Panc1 (cell line): ENCODE measurements at regions not wholly inside any gene's neighbourhood (a gene's known extent, or its start where the extent isn't known, plus 50 kb on each side); places are given as distances from the start of the nearest gene placed in this dataset.
"Not testable (repeated sequence)": the region's sequence is repeated elsewhere in the genome, so short reads cannot be mapped to it uniquely, and the experiment has no call there.

ENCODE experiments used
- ATAC-seq: fragments of 200-7000 bp; cut with Tn5 transposase; 2 replicates; pipeline ENCODE4 v1.9.1; 2020; ENCODE audit warnings: mild to moderate bottlenecking, moderate library complexity
- BruUV-seq: library from RNA; stranded (reverse); fragments of 400-500 nt; replicated peaks from 2 replicates; lab custom pipeline; 2021; lab: Mats Ljungman, UMichigan
- CTCF ChIA-PET: fragments of 300-600 bp; sonication (Branson Sonifier 250); formaldehyde crosslinking; loops from one replicate; lab custom pipeline; 2022; ENCODE audit warnings: antibody characterized with exemption; lab: Charles Lee
- POLR2A ChIA-PET: fragments of 300-600 bp; sonication (Branson Sonifier 250); formaldehyde crosslinking; loops from one replicate; lab custom pipeline; 2022; ENCODE audit warnings: antibody characterized with exemption; lab: Charles Lee
- DNase-seq: peaks from one replicate; pipeline ENCODE4 v3.0.0-alpha.2; 2010; ENCODE audit warnings: low read depth, low spot score
- H3K27ac ChIP-seq: 2 replicates; pipeline ENCODE4 v1.5.1; 2011; ENCODE audit warnings: mild to moderate bottlenecking, low read length, inconsistent platforms
- H3K27me3 ChIP-seq: fragments of 200-500 bp; sonication (Bioruptor generic); 2 replicates; pipeline ENCODE4 v1.6.0; 2014; ENCODE audit warnings: low read length, inconsistent platforms; ENCODE audit not compliant: control insufficient read depth, insufficient read depth
- H3K36me3 ChIP-seq: fragments of 200-500 bp; sonication (Bioruptor generic); 2 replicates; pipeline ENCODE4 v1.5.1; 2014; ENCODE audit warnings: inconsistent platforms, mild to moderate bottlenecking, low read length, moderate library complexity; ENCODE audit not compliant: control insufficient read depth, insufficient read depth
- H3K4me1 ChIP-seq: 2 replicates; pipeline ENCODE4 v1.5.1; 2011; ENCODE audit warnings: inconsistent platforms, mild to moderate bottlenecking, low read length, moderate library complexity; ENCODE audit not compliant: control insufficient read depth, insufficient read depth
- H3K4me3 ChIP-seq, 2 experiments: 2 replicates each; pipeline ENCODE4 v1.5.1; 2011 to 2012; ENCODE audit warnings: low read depth in 2 of 2, low read length in 2 of 2, mild to moderate bottlenecking in 2 of 2, inconsistent platforms in 1 of 2, moderate library complexity in 1 of 2
- H3K9me3 ChIP-seq: fragments of 200-500 bp; sonication (Bioruptor generic); 2 replicates; pipeline ENCODE4 v1.5.1; 2014; ENCODE audit warnings: low read depth, mild to moderate bottlenecking, inconsistent platforms, low read length, moderate library complexity; ENCODE audit not compliant: control insufficient read depth, insufficient read depth
- CTCF ChIP-seq: fragments of 450-650 bp; IDR thresholded peaks from 2 replicates; pipeline ENCODE4 v1.5.1; 2017; ENCODE audit warnings: mild to moderate bottlenecking
- POLR2AphosphoS5 ChIP-seq: IDR thresholded peaks from 2 replicates; pipeline ENCODE4 v1.6.1; 2012; ENCODE audit warnings: mild to moderate bottlenecking, low read depth, low read length, moderate library complexity
- REST ChIP-seq, 2 experiments: IDR thresholded peaks; 2 replicates each; pipeline ENCODE4 v1.6.1; 2011 to 2012; ENCODE audit warnings: low read depth in 2 of 2, control low read depth in 1 of 2, low read length in 1 of 2, mild to moderate bottlenecking in 1 of 2, moderate library complexity in 1 of 2; ENCODE audit not compliant: insufficient read depth in 1 of 2
- SIN3A ChIP-seq: IDR thresholded peaks from 2 replicates; pipeline ENCODE4 v1.6.1; 2012; ENCODE audit warnings: low read depth, mild to moderate bottlenecking, low read length, moderate library complexity, borderline replicate concordance; ENCODE audit not compliant: insufficient read depth
- TCF7L2 ChIP-seq: IDR thresholded peaks from 2 replicates; pipeline ENCODE4 v1.6.1; 2011; ENCODE audit warnings: mild to moderate bottlenecking, low read depth, low read length, inconsistent platforms
- in situ Hi-C: cut with HindIII; loops from 2 replicates; pipeline ENCODE4 v1.10.0; 2016; ENCODE audit warnings: low sequenced_read_pairs, low pct_unique_long_range_greater_than_20kb
- intact Hi-C: fragments of 100-400 bp; cut with micrococcal nuclease; formaldehyde crosslinking; loops from one replicate; pipeline ENCODE4 v1.10.0; 2022; ENCODE audit not compliant: unreplicated experiment

DNA sequence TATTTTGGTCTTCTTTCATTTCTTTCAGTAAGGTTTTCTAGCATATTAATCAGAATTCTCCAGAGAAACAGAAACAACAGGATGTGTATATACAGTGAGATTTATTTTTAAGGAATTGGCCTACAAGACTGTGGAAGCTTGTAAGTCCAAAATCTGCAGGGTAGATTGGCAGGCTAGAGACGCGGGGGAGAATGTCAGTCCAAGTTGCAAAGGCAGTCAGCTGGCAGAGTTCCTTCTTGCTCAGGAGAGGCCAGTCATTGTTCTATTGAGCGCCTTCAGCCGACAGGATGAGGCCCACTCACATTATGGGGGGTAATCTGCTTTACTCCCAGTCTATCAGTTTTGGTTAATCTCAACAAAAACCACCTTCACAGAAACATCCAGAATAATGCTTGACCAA, 133.4 kb upstream of the UBE3A start:
- intact Hi-C loops, result no loop called here
- DNase-seq, result no peak

DNA sequence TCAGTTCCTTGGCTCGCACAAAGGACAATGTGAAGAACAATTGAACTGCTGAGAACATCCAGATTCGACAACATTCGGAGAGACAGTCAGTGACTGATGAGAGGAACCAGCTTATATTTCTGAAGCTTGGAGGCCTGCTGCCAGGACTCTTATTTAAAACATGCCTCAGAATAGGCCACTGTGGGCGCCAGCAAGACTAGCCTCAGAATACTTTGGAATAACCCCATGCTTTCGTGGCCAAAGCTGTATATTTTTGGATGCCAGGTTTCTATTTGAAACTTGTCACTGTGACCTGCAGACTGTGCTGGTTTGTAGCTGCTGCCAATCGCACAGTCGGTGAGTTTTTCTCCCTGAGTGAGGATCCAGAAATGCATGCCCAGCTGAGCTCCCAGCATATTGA, 129.9 kb upstream of the UBE3A start:
- ATAC-seq, result no peak
- ChIA-PET POLR2A (no interaction called here), CTCF (no interaction called here)
- intact Hi-C loops (no loop called here), in situ Hi-C loops (no loop called here)
- no peak for DNase-seq
- BruUV-seq, result no TSS peak
- TF ChIP-seq CTCF, result no peak
- TF ChIP-seq REST (IDR thresholded peaks at IDR 0.05; ENCODE audit: insufficient read depth in 1 of 2, low read depth in 2 of 2, low read length in 1 of 2), result no peak
- no peak for TF ChIP-seq TCF7L2
- TF ChIP-seq SIN3A, result no peak
- no peak for TF ChIP-seq POLR2AphosphoS5
- no peaks in the 10 kb centered on the region for H3K4me1 ChIP-seq
- no peak overlapping the region for H3K4me3 ChIP-seq
- no peak overlapping the region for H3K27ac ChIP-seq
- no peaks in the 10 kb centered on the region for H3K9me3 ChIP-seq
- H3K36me3 ChIP-seq, result no peaks in the 10 kb centered on the region
- no peaks in the 10 kb centered on the region for H3K27me3 ChIP-seq

More for the DNA sequence above, 133.4 kb upstream of the UBE3A start:
- in situ Hi-C loops, result no loop called here
- no peak for TF ChIP-seq CTCF
- TF ChIP-seq REST (IDR thresholded peaks at IDR 0.05; ENCODE audit: insufficient read depth in 1 of 2, low read depth in 2 of 2, low read length in 1 of 2), result no peak
- no peaks in the 10 kb centered on the region for H3K27me3 ChIP-seq
- ChIA-PET POLR2A (no interaction called here), CTCF (interaction anchor here (0.7 kb wide), 1 partner anchor 69 kb away, joined by 5 read pairs; no protein-coding TSS in a partner anchor)
- BruUV-seq, result no TSS peak
- no peaks in the 10 kb centered on the region for H3K36me3 ChIP-seq
- H3K27ac ChIP-seq, result no peak overlapping the region
- H3K9me3 ChIP-seq, result no peaks in the 10 kb centered on the region
- no peaks in the 10 kb centered on the region for H3K4me1 ChIP-seq
- ATAC-seq, result no peak
- no peak overlapping the region for H3K4me3 ChIP-seq

- H3K27me3 ChIP-seq, H3K4me1 ChIP-seq, CTCF ChIA-PET, in situ Hi-C loops, H3K27ac ChIP-seq, H3K9me3 ChIP-seq, BruUV-seq, POLR2A ChIA-PET, intact Hi-C loops, H3K36me3 ChIP-seq, DNase-seq, ATAC-seq, H3K4me3 ChIP-seq: not testable (repeated sequence)
Measured at GRCh38 chr15:25566545-25566944, 127.7 kb upstream of the UBE3A start.
